ENCODE measurements at regions not wholly inside any gene's neighbourhood (a gene's known extent, or its start where the extent isn't known, plus 50 kb on each side); places are given as distances from the start of the nearest gene placed in this dataset.

DNA sequence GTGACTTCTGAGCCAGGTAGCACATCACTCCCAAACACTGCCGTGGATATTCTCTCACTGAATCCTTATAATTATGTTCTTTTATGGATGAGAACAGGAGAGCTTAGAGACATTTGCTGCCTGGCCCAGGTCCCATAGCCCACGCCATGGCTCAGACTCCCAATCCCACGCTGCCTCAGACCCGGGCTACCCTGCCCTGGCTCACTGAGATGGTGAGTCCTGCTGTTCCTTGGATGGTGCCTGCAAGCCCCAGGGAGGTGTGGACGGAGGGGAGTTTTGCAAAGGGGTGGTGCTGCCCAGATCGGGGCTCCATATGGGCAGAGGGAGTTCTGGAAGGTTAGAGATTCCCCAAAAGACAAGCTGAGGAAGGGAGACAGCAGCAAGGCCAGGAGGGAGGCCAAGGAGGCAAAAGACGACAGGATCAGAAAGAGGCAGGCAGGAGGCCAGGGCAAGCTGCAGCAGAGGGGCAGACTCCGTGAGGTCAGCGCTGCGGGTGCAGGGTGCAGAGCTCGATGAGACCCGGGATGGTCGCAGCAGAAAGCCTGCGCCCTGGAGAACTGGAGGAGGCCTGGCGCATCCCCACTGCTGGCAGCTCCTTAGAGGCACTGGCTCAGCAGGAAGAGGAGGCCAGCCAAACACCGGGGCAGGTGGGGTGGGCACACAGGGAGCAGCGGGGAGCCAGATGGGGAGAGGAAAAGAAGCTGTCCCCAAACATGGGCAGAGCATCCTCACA, 95.7 kb upstream of the ALDH1A3 start:
- DNase-seq (ENCODE audit: low read depth) = no peak

DNA sequence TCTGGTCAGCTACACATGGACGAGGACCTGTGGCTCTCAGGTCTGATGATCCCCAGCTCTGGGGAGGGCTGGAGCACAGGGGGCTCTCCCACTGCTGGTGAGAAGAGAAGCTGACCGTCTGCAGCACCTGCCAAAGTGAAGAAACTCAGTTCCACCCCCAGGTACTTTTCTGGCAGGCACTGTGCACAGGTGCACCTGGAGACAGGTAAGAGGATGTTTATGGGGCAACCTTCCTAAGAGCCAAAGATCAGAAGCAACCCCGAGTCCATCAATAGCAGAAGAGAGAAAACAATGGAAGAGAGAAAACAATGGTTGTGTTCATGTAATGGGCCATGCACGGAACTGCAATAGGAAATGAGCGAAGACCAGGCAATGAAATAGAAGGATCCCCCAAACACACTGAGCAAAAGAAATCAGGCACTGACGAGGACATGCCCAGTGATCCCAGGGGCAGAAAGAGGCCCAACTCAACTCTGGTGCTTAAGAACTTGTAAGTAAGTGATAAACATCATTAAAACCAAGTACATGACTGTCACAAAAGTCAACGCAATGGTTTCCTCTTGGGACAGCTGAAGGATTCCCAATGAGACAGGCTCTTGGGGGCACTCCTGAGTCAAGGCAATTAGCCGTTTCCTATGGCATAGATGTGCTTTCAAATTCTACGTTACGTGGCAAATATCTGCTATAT, 95.0 kb upstream of the ALDH1A3 start:
- DNase-seq (ENCODE audit: low read depth) = no peak

- no peak for DNase-seq (ENCODE audit: low read depth)
Measured at GRCh38 chr15:100785181-100786138, 94.2 kb upstream of the ALDH1A3 start.

- no peak for DNase-seq (ENCODE audit: low read depth)
Measured at GRCh38 chr15:100786139-100786531, 93.5 kb upstream of the ALDH1A3 start.

DNA sequence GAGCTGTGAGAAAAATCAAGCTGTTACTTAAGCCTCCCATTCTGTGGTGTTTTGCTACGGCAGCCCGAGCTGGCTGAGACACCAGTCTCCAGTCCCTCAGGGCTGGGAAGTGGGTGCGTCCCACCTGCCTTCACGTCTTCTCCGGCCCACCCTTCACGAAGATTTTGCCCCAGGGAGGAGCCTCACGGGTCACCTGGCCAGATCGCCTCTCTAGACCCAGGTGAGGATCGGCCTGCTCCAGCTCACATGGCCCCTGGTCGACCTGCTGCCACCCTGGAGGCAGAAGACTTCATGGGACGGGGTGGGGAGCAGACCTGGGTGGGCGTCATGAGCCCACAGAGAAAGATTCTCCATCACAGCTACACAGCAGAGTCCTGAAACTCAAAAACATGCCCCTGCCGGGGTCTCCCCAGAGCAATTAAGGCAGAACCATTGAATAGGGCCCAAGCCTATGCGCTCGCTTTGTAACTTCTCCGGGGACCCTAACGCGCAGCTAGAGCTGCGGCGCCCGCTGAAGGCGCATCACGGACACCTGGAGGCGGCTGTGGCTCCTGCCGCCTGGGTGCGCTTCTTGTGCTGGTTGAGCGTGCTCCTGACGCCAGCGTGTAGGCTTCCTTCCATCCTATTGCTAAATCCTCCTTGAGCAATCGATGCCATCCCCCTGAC, 92.6 kb upstream of the ALDH1A3 start:
- DNase-seq (ENCODE audit: low read depth) = no peak

DNA sequence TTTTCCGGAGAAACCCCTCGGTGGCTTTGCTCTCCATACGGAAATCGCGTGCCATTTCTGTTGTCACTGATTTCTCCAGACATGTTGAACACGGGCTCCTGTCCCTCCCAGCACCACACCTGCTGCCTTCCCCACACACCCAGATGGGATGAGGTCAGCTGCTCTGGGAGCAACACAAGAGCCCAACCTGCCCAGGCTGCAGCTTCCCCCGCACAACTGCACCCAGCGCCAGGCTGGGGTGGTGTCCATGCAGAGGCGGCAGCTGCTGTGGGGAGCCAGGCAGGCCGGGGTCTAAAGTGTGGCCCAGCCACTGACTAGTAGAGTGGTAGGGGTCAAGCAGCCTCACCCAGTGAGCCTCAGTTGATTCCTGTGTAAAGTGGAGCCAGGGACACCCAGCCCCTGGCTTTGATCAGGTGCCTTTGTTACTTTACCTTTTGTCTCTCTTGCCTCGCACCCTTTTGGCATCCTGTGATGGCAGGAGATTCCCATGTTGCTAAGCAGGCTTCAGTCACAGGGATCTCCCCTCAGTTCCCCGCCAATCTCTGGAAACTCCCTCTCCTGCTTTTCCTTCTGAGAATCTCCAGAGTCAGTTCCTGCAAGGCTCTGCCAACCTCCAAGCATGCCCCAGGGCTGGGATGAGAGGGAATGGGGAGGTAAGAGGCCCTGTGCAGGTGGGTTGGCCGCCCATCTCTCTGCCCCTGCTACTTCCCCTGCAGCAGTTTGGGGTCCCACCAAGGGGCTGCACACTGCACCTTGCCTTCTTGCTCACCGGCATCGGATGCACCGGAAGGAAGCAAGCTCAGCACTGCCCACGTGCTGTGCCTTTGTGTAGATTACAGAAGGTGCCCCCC, 91.8 kb upstream of the ALDH1A3 start:
- no peak for DNase-seq (ENCODE audit: low read depth)

GRCh38 chr15:100788418-100789105, 91.1 kb upstream of the ALDH1A3 start:
- DNase-seq (ENCODE audit: low read depth) = no peak

DNA sequence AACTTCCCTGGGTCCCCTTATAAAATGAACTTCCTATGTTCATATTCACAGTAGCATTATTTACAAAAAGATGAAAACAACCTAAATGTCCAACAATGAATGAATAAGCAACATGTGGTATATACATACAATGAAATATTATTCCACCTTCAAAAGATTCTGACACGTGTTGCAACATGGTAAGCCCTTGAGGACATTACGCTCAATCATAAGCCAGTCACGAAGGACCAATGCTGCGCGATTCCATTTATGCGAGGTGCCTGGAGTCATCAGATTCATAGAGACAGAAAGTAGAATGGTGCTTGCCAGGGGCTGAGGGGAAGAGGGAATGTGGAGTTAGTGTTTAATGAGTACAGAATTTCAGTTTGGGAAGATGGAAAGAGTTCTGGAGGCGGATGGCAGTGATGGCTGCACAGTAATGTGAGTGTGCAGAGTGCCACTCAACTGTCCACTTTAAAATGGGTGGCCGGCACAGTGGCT, 88.8 kb upstream of the ALDH1A3 start:
- no peak for DNase-seq (ENCODE audit: low read depth)

DNA sequence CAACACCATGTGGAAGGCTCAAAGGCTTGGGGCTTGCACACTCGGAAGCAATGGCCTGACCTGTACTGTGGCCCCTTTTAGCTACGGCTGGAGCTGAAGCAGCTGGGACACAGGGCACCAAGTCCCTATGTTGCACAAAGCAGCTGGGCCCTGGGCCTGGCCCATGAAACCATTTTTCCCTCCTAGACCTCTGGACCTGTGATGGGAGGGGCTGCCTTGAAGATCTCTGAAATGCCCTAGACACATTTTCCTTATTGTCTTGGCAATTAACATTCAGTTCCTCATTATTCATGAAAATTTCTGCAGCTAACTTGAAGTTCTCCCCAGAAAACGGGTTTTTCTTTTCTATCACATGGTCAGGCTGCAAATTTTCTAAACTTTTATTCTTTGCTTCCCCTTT, 85.6 kb upstream of the ALDH1A3 start:
- DNase-seq (ENCODE audit: low read depth) = no peak

DNA sequence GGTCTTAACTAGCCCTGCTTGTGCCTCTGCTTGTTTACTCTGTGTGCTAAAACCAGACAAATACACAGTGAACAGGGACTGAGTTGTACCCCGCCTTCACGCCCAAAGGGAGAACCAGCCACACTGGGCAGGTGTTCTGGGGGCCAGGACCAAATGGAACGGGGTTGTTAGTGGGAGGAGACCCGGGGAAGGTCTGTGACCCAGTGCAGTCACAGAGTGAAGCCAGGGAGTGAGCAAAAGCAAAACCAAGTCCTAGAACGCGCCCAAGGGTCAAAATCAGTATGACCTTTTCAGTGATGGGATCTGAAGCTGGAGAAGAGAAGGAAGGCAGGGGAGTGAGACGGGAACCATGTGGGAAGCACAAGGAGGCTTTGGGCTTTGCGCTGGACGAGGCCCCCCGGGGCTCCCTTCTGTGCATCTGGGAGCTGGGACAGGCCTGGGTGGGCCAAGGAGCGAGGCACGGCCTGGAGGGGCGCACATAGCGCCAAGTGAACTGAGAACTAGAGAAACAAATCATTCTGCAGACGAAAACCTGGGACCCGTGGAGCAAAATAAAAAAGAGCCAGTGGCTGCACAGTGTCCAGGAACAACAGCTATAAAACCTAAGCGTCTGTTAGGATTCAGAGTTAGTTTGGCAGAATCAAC, 78.3 kb upstream of the ALDH1A3 start:
- DNase-seq (ENCODE audit: low read depth) = no peak

- no peak for DNase-seq (ENCODE audit: low read depth)
Measured at GRCh38 chr15:100802421-100803170, 77.0 kb upstream of the ALDH1A3 start.

GRCh38 chr15:100803171-100803440, 76.5 kb upstream of the ALDH1A3 start:
- DNase-seq (ENCODE audit: low read depth) = no peak

DNA sequence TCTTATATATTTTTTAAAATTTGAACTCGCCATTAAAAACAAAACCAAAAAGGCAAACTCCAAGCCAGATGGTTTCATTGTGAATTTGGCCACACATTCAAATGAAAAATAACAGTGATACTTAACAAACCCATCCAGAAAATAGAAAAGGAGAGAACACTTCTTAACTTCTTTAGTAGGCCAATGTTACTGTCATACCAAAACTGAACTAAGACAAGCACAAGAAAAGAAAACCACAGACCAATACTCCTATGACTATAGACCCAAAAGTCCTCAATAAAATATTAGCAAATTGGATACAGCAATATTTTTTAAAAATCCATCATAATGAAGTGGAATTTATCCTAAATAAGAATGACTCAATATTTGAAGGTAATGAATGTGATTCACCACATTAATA, 73.5 kb upstream of the ALDH1A3 start:
- no peak for DNase-seq (ENCODE audit: low read depth)

- no peak for DNase-seq (ENCODE audit: low read depth)
Measured at GRCh38 chr15:100807028-100807427, 72.6 kb upstream of the ALDH1A3 start.

GRCh38 chr15:100808691-100809090, 70.9 kb upstream of the ALDH1A3 start:
- DNase-seq (ENCODE audit: low read depth) = no peak

GRCh38 chr15:100809151-100809550, 70.5 kb upstream of the ALDH1A3 start:
- peak; percentile 35 for DNase-seq (ENCODE audit: low read depth)

GRCh38 chr15:100809587-100809986, 70.0 kb upstream of the ALDH1A3 start:
- no peak for DNase-seq (ENCODE audit: low read depth)

GRCh38 chr15:100810229-100810628, 69.4 kb upstream of the ALDH1A3 start:
- DNase-seq (ENCODE audit: low read depth) = no peak

DNA sequence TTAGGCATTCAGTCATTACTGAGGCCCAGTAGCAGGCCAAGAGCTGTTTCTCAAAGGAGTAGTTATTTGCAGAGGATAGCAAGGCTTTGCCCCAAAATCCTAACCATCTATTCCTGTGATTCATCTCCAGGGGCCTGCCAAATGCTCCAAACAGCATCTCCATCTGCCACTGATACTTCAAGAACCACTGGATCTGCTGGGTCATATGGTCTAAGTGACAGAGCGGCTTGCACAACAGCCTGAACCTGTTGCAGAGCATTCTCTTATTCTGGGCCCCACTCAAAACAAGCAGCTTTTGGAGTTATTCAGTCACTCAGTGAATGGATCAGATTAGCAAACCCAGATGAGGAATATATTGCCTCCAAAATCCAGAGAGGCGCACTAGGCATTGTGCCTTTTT, 68.8 kb upstream of the ALDH1A3 start:
- no peak for DNase-seq (ENCODE audit: low read depth)

Data from stromal cell of bone marrow (primary cell).